GM23338 (cell line): ENCODE measurements at regions not wholly inside any gene's neighbourhood (a gene's known extent, or its start where the extent isn't known, plus 50 kb on each side); places are given as distances from the start of the nearest gene placed in this dataset.

Source experiments
- ATAC-seq: fragments of 200-7000 bp; cut with Tn5 transposase; 3 replicates; pipeline ENCODE4 v1.9.1; 2020
- DNase-seq: peaks from one replicate; pipeline ENCODE4 v3.0.0-alpha.2; 2015; ENCODE audit warnings: low spot score
- H2AFZ ChIP-seq: fragments of 200-600 bp; sonication (generic); 2 replicates; pipeline ENCODE4 v1.8.0; 2016; ENCODE audit warnings: antibody characterized with exemption, mild to moderate bottlenecking, moderate library complexity
- H3F3A ChIP-seq: fragments of 200-600 bp; sonication (generic); replicated peaks from 2 replicates; pipeline ENCODE4 v1.8.0; 2017; ENCODE audit warnings: antibody characterized with exemption, mixed run types, low read depth
- H3K27ac ChIP-seq: fragments of 200-600 bp; sonication (generic); 2 replicates; pipeline ENCODE4 v1.6.1; 2016; ENCODE audit warnings: low read depth
- H3K27me3 ChIP-seq: fragments of 200-600 bp; sonication (generic); 2 replicates; pipeline ENCODE4 v1.8.0; 2016; ENCODE audit warnings: mild to moderate bottlenecking, mixed run types, moderate library complexity; ENCODE audit not compliant: insufficient read depth
- H3K36me3 ChIP-seq: fragments of 200-600 bp; sonication (generic); 2 replicates; pipeline ENCODE4 v1.8.0; 2016; ENCODE audit warnings: mild to moderate bottlenecking; ENCODE audit not compliant: insufficient read depth
- H3K4me1 ChIP-seq: fragments of 200-600 bp; sonication (generic); 2 replicates; pipeline ENCODE4 v1.8.0; 2016; ENCODE audit warnings: mild to moderate bottlenecking, moderate library complexity; ENCODE audit not compliant: insufficient read depth
- H3K4me2 ChIP-seq: fragments of 200-600 bp; sonication (generic); 2 replicates; pipeline ENCODE4 v1.7.1; 2017; ENCODE audit warnings: mixed run types
- H3K4me3 ChIP-seq: fragments of 200-600 bp; sonication (generic); 2 replicates; pipeline ENCODE4 v1.6.1; 2016; ENCODE audit warnings: mixed run types
- H3K79me2 ChIP-seq: fragments of 200-600 bp; sonication (generic); replicated peaks from 2 replicates; pipeline ENCODE4 v1.8.0; 2017; ENCODE audit warnings: mild to moderate bottlenecking; ENCODE audit not compliant: insufficient read depth
- H3K9me2 ChIP-seq: fragments of 200-600 bp; sonication (generic); 2 replicates; pipeline ENCODE4 v1.8.0; 2017; ENCODE audit not compliant: insufficient read depth
- H4K20me1 ChIP-seq: fragments of 200-600 bp; sonication (generic); replicated peaks from 2 replicates; pipeline ENCODE4 v1.8.0; 2017; ENCODE audit warnings: mild to moderate bottlenecking; ENCODE audit not compliant: insufficient read depth
- H3K27ac Mint-ChIP-seq: 2 replicates; pipeline ENCODE4 v1.8.0; 2020; ENCODE audit warnings: inconsistent platforms, mild to moderate bottlenecking, moderate library complexity, mixed read lengths
- H3K27me3 Mint-ChIP-seq: 3 replicates; pipeline ENCODE4 v1.8.0; 2022; ENCODE audit warnings: low read depth, mild to moderate bottlenecking, moderate library complexity, mixed read lengths, inconsistent platforms; ENCODE audit not compliant: insufficient read depth, poor library complexity
- H3K36me3 Mint-ChIP-seq: 3 replicates; pipeline ENCODE4 v1.8.0; 2021; ENCODE audit warnings: low read depth, mild to moderate bottlenecking, inconsistent platforms, moderate library complexity, mixed read lengths
- H3K4me1 Mint-ChIP-seq: 3 replicates; pipeline ENCODE4 v1.8.0; 2020; ENCODE audit warnings: mild to moderate bottlenecking, inconsistent platforms, mixed read lengths
- H3K4me3 Mint-ChIP-seq: 3 replicates; pipeline ENCODE4 v1.8.0; 2021; ENCODE audit warnings: moderate library complexity, mild to moderate bottlenecking, inconsistent platforms, mixed read lengths
- H3K9me3 Mint-ChIP-seq: 3 replicates; pipeline ENCODE4 v1.8.0; 2020; ENCODE audit warnings: moderate library complexity, mild to moderate bottlenecking, inconsistent platforms, mixed read lengths
- CREB1 ChIP-seq: fragments of 250-450 bp; sonication (Bioruptor Pico); IDR thresholded peaks from 2 replicates; pipeline ENCODE4 v1.5.0; 2020; ENCODE audit warnings: low read depth, mild to moderate bottlenecking, moderate library complexity
- CTCF ChIP-seq, 2 experiments: fragments of 200-600 bp in 1 of 2; sonication (generic) in 1 of 2; conservative IDR thresholded peaks; 2 replicates each; pipeline versions ENCODE4 v1.5.1 to v1.6.1; 2016 to 2017; ENCODE audit warnings: antibody characterized with exemption in 2 of 2, low read depth in 2 of 2, mild to moderate bottlenecking in 2 of 2, moderate library complexity in 1 of 2
- EZH2 ChIP-seq: fragments of 200-600 bp; sonication (generic); IDR thresholded peaks from one replicate; pipeline ENCODE4 v1.8.0; 2017; ENCODE audit warnings: antibody characterized with exemption, mild to moderate bottlenecking, low read depth; ENCODE audit not compliant: unreplicated experiment
- EZH2phosphoT487 ChIP-seq: fragments of 200-600 bp; sonication (generic); IDR thresholded peaks from one replicate; pipeline ENCODE4 v1.8.1; 2018; ENCODE audit warnings: antibody characterized with exemption; ENCODE audit not compliant: unreplicated experiment
- JUNB ChIP-seq: IDR thresholded peaks from one replicate; pipeline ENCODE4 v1.6.1; 2016; ENCODE audit warnings: antibody characterized with exemption; ENCODE audit not compliant: unreplicated experiment
- NANOG ChIP-seq: IDR thresholded peaks from 2 replicates; pipeline ENCODE4 v1.6.1; 2016; ENCODE audit warnings: antibody characterized with exemption, borderline replicate concordance
- POLR2AphosphoS5 ChIP-seq: IDR thresholded peaks from 2 replicates; pipeline ENCODE4 v1.6.1; 2016; ENCODE audit warnings: antibody characterized with exemption, low read depth
- REST ChIP-seq: IDR thresholded peaks from one replicate; pipeline ENCODE4 v1.6.1; 2018; ENCODE audit warnings: antibody characterized with exemption; ENCODE audit not compliant: unreplicated experiment
- ZNF114 ChIP-seq: fragments of 250-450 bp; sonication (Bioruptor Pico); IDR thresholded peaks from 2 replicates; pipeline ENCODE4 v1.5.0; 2020; ENCODE audit warnings: mild to moderate bottlenecking, moderate library complexity
- ZNF462 ChIP-seq: fragments of 250-450 bp; sonication (Bioruptor Pico); IDR thresholded peaks from 2 replicates; pipeline ENCODE4 v1.5.0; 2020; ENCODE audit warnings: mild to moderate bottlenecking, moderate library complexity

- DNase-seq: no peak
- H3K9me2 ChIP-seq: 0 out of 2 replicates have a peak, but pooled peaks cover 7% of the 10 kb centered on the region
- no peak overlapping the region for H2AFZ ChIP-seq
- Mint-ChIP-seq H3K27ac (no peak overlapping the region), H3K4me1 (no peaks in the 10 kb centered on the region; the same call in 2 of the 3 replicates), H3K27me3 (peaks cover 4% of the 10 kb centered on the region), H3K4me3 (no peak overlapping the region), H3K9me3 (peaks cover 3% of the 10 kb centered on the region; the same call in 2 of the 3 replicates), H3K36me3 (no peaks in the 10 kb centered on the region)
- H3K36me3 ChIP-seq: no peaks in the 10 kb centered on the region
- no peaks in the 10 kb centered on the region for H4K20me1 ChIP-seq
- H3K4me1 ChIP-seq: no peaks in the 10 kb centered on the region; the same call in 1 of the 2 replicates
- H3K27ac ChIP-seq: no peak overlapping the region
- no peak for ATAC-seq
- no peak overlapping the region for H3K4me2 ChIP-seq
- TF ChIP-seq EZH2 (no peak), ZNF462 (CRISPR knock-in tag) (no peak), ZNF114 (no peak)
- H3K79me2 ChIP-seq: no peaks in the 10 kb centered on the region
- H3K4me3 ChIP-seq: no peak overlapping the region
- no peaks in the 10 kb centered on the region for H3K27me3 ChIP-seq
- H3F3A ChIP-seq: no peaks in the 10 kb centered on the region
These were observed 68.7 kb upstream of the STXBP6 start for GRCh38 chr14:25118671-25119070.

- Histone ChIP-seq H3K27ac (no peak overlapping the region), H3K79me2 (no peaks in the 10 kb centered on the region), H3K27me3 (no peaks in the 10 kb centered on the region), H3K36me3 (no peaks in the 10 kb centered on the region), H4K20me1 (no peaks in the 10 kb centered on the region), H3K4me1 (no peaks in the 10 kb centered on the region; the same call in 1 of the 2 replicates), H3K4me3 (no peak overlapping the region), H3K9me2 (0 out of 2 replicates have a peak, but pooled peaks cover 7% of the 10 kb centered on the region), H3K4me2 (no peak overlapping the region), H3F3A (no peaks in the 10 kb centered on the region), H2AFZ (no peak overlapping the region)
- Mint-ChIP-seq H3K27ac (no peak overlapping the region), H3K9me3 (peaks cover 3% of the 10 kb centered on the region; the same call in 2 of the 3 replicates), H3K27me3 (peaks cover 4% of the 10 kb centered on the region), H3K36me3 (no peaks in the 10 kb centered on the region), H3K4me3 (no peak overlapping the region), H3K4me1 (no peaks in the 10 kb centered on the region; the same call in 2 of the 3 replicates)
- ATAC-seq (no peak), DNase-seq (no peak)
- no peak for TF ChIP-seq ZNF114
- no peak for TF ChIP-seq EZH2phosphoT487
- no peak for TF ChIP-seq CTCF (conservative IDR thresholded peaks at IDR 0.05; ENCODE audit: low read depth in 2 of 2)
- no peak for TF ChIP-seq POLR2AphosphoS5
- no peak for TF ChIP-seq JUNB
- no peak for TF ChIP-seq NANOG
- no peak for TF ChIP-seq CREB1
- no peak for TF ChIP-seq REST
These were observed 67.4 kb upstream of the STXBP6 start for GRCh38 chr14:25117342-25117741.
